A673 (cell line): ENCODE measurements at regions not wholly inside any gene's neighbourhood (a gene's known extent, or its start where the extent isn't known, plus 50 kb on each side); places are given as distances from the start of the nearest gene placed in this dataset.

Experiments used
- EZH2 ChIP-seq: fragments of 200-600 bp; sonication (generic); IDR thresholded peaks from 2 replicates; pipeline ENCODE4 v1.6.1; 2017; ENCODE audit warnings: borderline replicate concordance, low read depth, mild to moderate bottlenecking, mixed read lengths, antibody characterized with exemption, low read length; ENCODE audit not compliant: poor library complexity, severe bottlenecking
- TF ChIP-seq, protein P1 (sequence below): fragments of 300-800, 200-600 bp; sonication (generic); conservative IDR thresholded peaks from 2 replicates; pipeline ENCODE4 v1.5.1; 2017; ENCODE audit warnings: low read depth, mild to moderate bottlenecking, antibody characterized with exemption, low read length, moderate library complexity, mixed read lengths

GRCh38 chr2:21249367-21249766, 125.6 kb downstream of the TDRD15 start:
- TF ChIP-seq, protein P1, sequence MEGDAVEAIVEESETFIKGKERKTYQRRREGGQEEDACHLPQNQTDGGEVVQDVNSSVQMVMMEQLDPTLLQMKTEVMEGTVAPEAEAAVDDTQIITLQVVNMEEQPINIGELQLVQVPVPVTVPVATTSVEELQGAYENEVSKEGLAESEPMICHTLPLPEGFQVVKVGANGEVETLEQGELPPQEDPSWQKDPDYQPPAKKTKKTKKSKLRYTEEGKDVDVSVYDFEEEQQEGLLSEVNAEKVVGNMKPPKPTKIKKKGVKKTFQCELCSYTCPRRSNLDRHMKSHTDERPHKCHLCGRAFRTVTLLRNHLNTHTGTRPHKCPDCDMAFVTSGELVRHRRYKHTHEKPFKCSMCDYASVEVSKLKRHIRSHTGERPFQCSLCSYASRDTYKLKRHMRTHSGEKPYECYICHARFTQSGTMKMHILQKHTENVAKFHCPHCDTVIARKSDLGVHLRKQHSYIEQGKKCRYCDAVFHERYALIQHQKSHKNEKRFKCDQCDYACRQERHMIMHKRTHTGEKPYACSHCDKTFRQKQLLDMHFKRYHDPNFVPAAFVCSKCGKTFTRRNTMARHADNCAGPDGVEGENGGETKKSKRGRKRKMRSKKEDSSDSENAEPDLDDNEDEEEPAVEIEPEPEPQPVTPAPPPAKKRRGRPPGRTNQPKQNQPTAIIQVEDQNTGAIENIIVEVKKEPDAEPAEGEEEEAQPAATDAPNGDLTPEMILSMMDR = no peak
- no peak for TF ChIP-seq EZH2
